HepG2 (cell line): ENCODE measurements at regions not wholly inside any gene's neighbourhood (a gene's known extent, or its start where the extent isn't known, plus 50 kb on each side); places are given as distances from the start of the nearest gene placed in this dataset.

Experiments used
- ATAC-seq: fragments of 200-7000 bp; cut with Tn5 transposase; 3 replicates; pipeline ENCODE4 v1.9.1; 2020; ENCODE audit warnings: mild to moderate bottlenecking, moderate library complexity
- BruUV-seq: library from RNA; stranded (reverse); fragments of 400-500 nt; replicated peaks from 2 replicates; lab custom pipeline; 2021; lab: Mats Ljungman, UMichigan
- CTCF ChIA-PET: fragments of 300-600 bp; formaldehyde crosslinking; extraction: SDS; loops from one replicate; lab custom pipeline; 2021; ENCODE audit warnings: low total read pairs, inconsistent platforms, low intra/inter-chr PET ratio; lab: Yijun Ruan, JAX
- POLR2A ChIA-PET: fragments of 350-600 bp; sonication (Branson Sonifier 250); formaldehyde crosslinking; loops from one replicate; lab custom pipeline; 2020; ENCODE audit warnings: antibody characterized with exemption, inconsistent platforms; lab: Yijun Ruan, JAX
- DNase-seq: peaks from one replicate; pipeline ENCODE4 v3.0.0-alpha.2; 2015; ENCODE audit warnings: low spot score
- FAIRE-seq: peaks from 3 replicates; lab custom pipeline; 2011; peaks lifted over from hg19 to GRCh38; lab: Jason Lieb, UNC
- H2AFZ ChIP-seq: one replicate; pipeline ENCODE4 v1.6.1; 2011; ENCODE audit warnings: low read length, inconsistent platforms
- H3K27ac ChIP-seq: fragments of 300-600 bp; 3 replicates; pipeline ENCODE4 v1.8.0; 2011; ENCODE audit warnings: mixed run types, mild to moderate bottlenecking, mixed read lengths, low read length, inconsistent platforms; ENCODE audit not compliant: insufficient read depth; ENCODE audit errors: extremely low read length
- H3K27me3 ChIP-seq, 2 experiments: fragments of 200-600 bp in 1 of 2; 2 replicates in 1 of 2; 3 replicates in 1 of 2; pipeline versions ENCODE4 v1.6.0 to v1.8.0; 2011; ENCODE audit warnings: low read length in 2 of 2, mild to moderate bottlenecking in 2 of 2, moderate library complexity in 2 of 2, inconsistent platforms in 1 of 2; ENCODE audit not compliant: insufficient read depth in 2 of 2, control insufficient read depth in 1 of 2
- H3K36me3 ChIP-seq, 2 experiments: fragments of 200-600 bp in 1 of 2; replicated peaks in 1 of 2; 2 replicates in 1 of 2; 3 replicates in 1 of 2; pipeline versions ENCODE4 v1.5.1 to v1.8.0; 2011; ENCODE audit warnings: low read length in 2 of 2, inconsistent platforms in 1 of 2; ENCODE audit not compliant: insufficient read depth in 2 of 2, control insufficient read depth in 1 of 2
- H3K4me1 ChIP-seq: 2 replicates; pipeline ENCODE4 v1.5.1; 2012; ENCODE audit warnings: low read length, inconsistent platforms; ENCODE audit not compliant: insufficient read depth
- H3K4me2 ChIP-seq: 2 replicates; pipeline ENCODE4 v1.6.0; 2011; ENCODE audit warnings: low read depth, low read length, inconsistent platforms
- H3K4me3 ChIP-seq, 3 experiments: fragments of 200-600 bp in 1 of 3; sonication (generic), shearing (Covaris generic) in 1 of 3; replicated peaks in 1 of 3; 2 replicates each; pipeline ENCODE4 v1.5.1; 2011 to 2016; ENCODE audit warnings: low read length in 3 of 3, inconsistent platforms in 2 of 3, low read depth in 2 of 3, mild to moderate bottlenecking in 2 of 3, control low read depth in 1 of 3, mixed read lengths in 1 of 3; ENCODE audit not compliant: insufficient read depth in 1 of 3
- H3K79me2 ChIP-seq: one replicate; pipeline ENCODE4 v1.6.1; 2011; ENCODE audit warnings: low read length, inconsistent platforms; ENCODE audit not compliant: insufficient read depth
- H3K9ac ChIP-seq: 2 replicates; pipeline ENCODE4 v1.6.0; 2011; ENCODE audit warnings: mild to moderate bottlenecking, low read depth, low read length, inconsistent platforms; ENCODE audit not compliant: insufficient read depth
- H3K9me3 ChIP-seq: 2 replicates; pipeline ENCODE4 v1.5.1; 2012; ENCODE audit warnings: mild to moderate bottlenecking, low read length
- H4K20me1 ChIP-seq: 2 replicates; pipeline ENCODE4 v1.6.0; 2011; ENCODE audit warnings: inconsistent platforms, mild to moderate bottlenecking, low read length, moderate library complexity; ENCODE audit not compliant: insufficient read depth
- ARNT2 ChIP-seq: sonication (generic); formaldehyde crosslinking; IDR thresholded peaks from 2 replicates; pipeline ENCODE4 v1.8.0; 2022; ENCODE audit warnings: mild to moderate bottlenecking, low read depth, missing genetic modification reagents, moderate library complexity
- DZIP1 ChIP-seq: sonication (generic); formaldehyde crosslinking; IDR thresholded peaks from 2 replicates; pipeline ENCODE4 v1.5.0; 2020; ENCODE audit warnings: mild to moderate bottlenecking, missing genetic modification reagents
- ELF3 ChIP-seq: IDR thresholded peaks from 2 replicates; pipeline ENCODE4 v1.6.1; 2016; ENCODE audit warnings: missing genetic modification reagents, missing compliant biosample characterization
- EP300 ChIP-seq, 3 experiments: sonication (generic) in 1 of 3; formaldehyde crosslinking in 1 of 3; IDR thresholded peaks; 2 replicates each; pipeline versions ENCODE4 v1.5.1 to v1.6.1; 2011 to 2020; ENCODE audit warnings: low read depth in 2 of 3, low read length in 2 of 3, borderline replicate concordance in 1 of 3, improper control_type of control experiment in 1 of 3, mild to moderate bottlenecking in 1 of 3, missing genetic modification reagents in 1 of 3, moderate library complexity in 1 of 3
- LBX2 ChIP-seq: sonication (generic); formaldehyde crosslinking; IDR thresholded peaks from 2 replicates; pipeline ENCODE4 v1.5.0; 2020; ENCODE audit warnings: missing genetic modification reagents, mild to moderate bottlenecking, borderline replicate concordance
- MTA3 ChIP-seq: sonication (generic); formaldehyde crosslinking; IDR thresholded peaks from 2 replicates; pipeline ENCODE4 v1.4.0; 2020; ENCODE audit warnings: missing genetic modification reagents
- MXD4 ChIP-seq: IDR thresholded peaks from 2 replicates; pipeline ENCODE4 v1.6.1; 2016; ENCODE audit warnings: mild to moderate bottlenecking, missing biosample characterization, missing genetic modification reagents
- MYC ChIP-seq: sonication (generic); formaldehyde crosslinking; IDR thresholded peaks from 2 replicates; pipeline ENCODE4 v1.9.0; 2021; ENCODE audit warnings: missing genetic modification reagents, borderline replicate concordance
- RARG ChIP-seq: sonication (generic); formaldehyde crosslinking; IDR thresholded peaks from 2 replicates; pipeline ENCODE4 v1.4.0; 2020; ENCODE audit warnings: low read depth, mild to moderate bottlenecking, missing genetic modification reagents
- TEAD3 ChIP-seq: optimal IDR thresholded peaks from 2 replicates; pipeline ENCODE3; 2016; ENCODE audit warnings: borderline replicate concordance
- ZGPAT ChIP-seq: IDR thresholded peaks from 2 replicates; pipeline ENCODE4 v1.6.1; 2016; ENCODE audit warnings: mild to moderate bottlenecking
- ZNF281 ChIP-seq: sonication (generic); formaldehyde crosslinking; IDR thresholded peaks from 2 replicates; pipeline ENCODE4 v1.4.0; 2020; ENCODE audit warnings: missing genetic modification reagents, borderline replicate concordance
- ZNF597 ChIP-seq: sonication (generic); formaldehyde crosslinking; IDR thresholded peaks from 2 replicates; pipeline ENCODE4 v1.5.0; 2020; ENCODE audit warnings: missing genetic modification reagents
- ZNF737 ChIP-seq: sonication (generic); formaldehyde crosslinking; IDR thresholded peaks from 2 replicates; pipeline ENCODE4 v1.5.0; 2020; ENCODE audit warnings: missing genetic modification reagents, mild to moderate bottlenecking, borderline replicate concordance
- ZSCAN29 ChIP-seq: sonication (generic); formaldehyde crosslinking; conservative IDR thresholded peaks from 2 replicates; pipeline ENCODE4 v1.4.0; 2020; ENCODE audit warnings: mild to moderate bottlenecking, missing genetic modification reagents
- WGBS: methylation state at CpG from one replicate; pipeline ENCODE4 v1.1.6; 2017; ENCODE audit warnings: low lambda C conversion rate; 5-methylcytosine and 5-hydroxymethylcytosine counted together
- in situ Hi-C: cut with HindIII; loops from 2 replicates; pipeline ENCODE4 v1.10.0; 2017; ENCODE audit warnings: low pct_unique_long_range_greater_than_20kb; ENCODE audit not compliant: extremely low pct_ligation_motif_present
- intact Hi-C: fragments of 100-400 bp; cut with micrococcal nuclease; formaldehyde crosslinking; loops from one replicate; pipeline ENCODE4 v1.10.0; 2022; ENCODE audit not compliant: unreplicated experiment

- TF ChIP-seq DZIP1 (no peak), ZNF597 (CRISPR knock-in tag) (no peak), MTA3 (CRISPR knock-in tag) (no peak), ARNT2 (no peak)
- TF ChIP-seq, all 625 proteins: peak for 0
These were observed 443.0 kb downstream of the PCDH10 start (continued) for GRCh38 chr4:133592106-133592505.

GRCh38 chr4:133588306-133588705 is 439.2 kb downstream of the PCDH10 start:
- Histone ChIP-seq H3K9me3 (no peaks in the 10 kb centered on the region), H3K4me3 (no peak overlapping the region), H2AFZ (no peak overlapping the region), H3K27me3 (no peaks in the 10 kb centered on the region), H4K20me1 (no peaks in the 10 kb centered on the region), H3K4me1 (no peaks in the 10 kb centered on the region), H3K9ac (no peak overlapping the region), H3K27ac (no peak overlapping the region), H3K79me2 (no peaks in the 10 kb centered on the region), H3K4me2 (no peak overlapping the region), H3K36me3 (no peaks in the 10 kb centered on the region)
- ChIA-PET POLR2A (no interaction called here), CTCF (no interaction called here)
- no TSS peak for BruUV-seq
- intact Hi-C loops (no loop called here), in situ Hi-C loops (no loop called here)
- no peak for DNase-seq
- WGBS, result 24% methylated on average over 2 of the region's 2 CpGs
- no peak for FAIRE-seq
- no peak for ATAC-seq
- TF ChIP-seq MYC (CRISPR knock-in tag), result no peak
- TF ChIP-seq EP300 (IDR thresholded peaks at IDR 0.05; ENCODE audit: low read depth in 2 of 2, low read length in 2 of 2), result no peak
- no peak for TF ChIP-seq EP300 (CRISPR knock-in tag; IDR thresholded peaks at IDR 0.05; ENCODE audit: borderline replicate concordance)
- TF ChIP-seq ZSCAN29 (CRISPR knock-in tag), result no peak
- no peak for TF ChIP-seq RARG (CRISPR knock-in tag)
- no peak for TF ChIP-seq TEAD3 (CRISPR knock-in tag)
- TF ChIP-seq ZGPAT (CRISPR knock-in tag), result no peak
- no peak for TF ChIP-seq ZNF281 (CRISPR knock-in tag)
- TF ChIP-seq ELF3 (CRISPR knock-in tag), result no peak
- no peak for TF ChIP-seq ZNF737 (CRISPR knock-in tag)
- no peak for TF ChIP-seq MXD4 (CRISPR knock-in tag)
- TF ChIP-seq LBX2, result no peak
